ENCODE measurements at regions not wholly inside any gene's neighbourhood (a gene's known extent, or its start where the extent isn't known, plus 50 kb on each side); places are given as distances from the start of the nearest gene placed in this dataset.

DNA sequence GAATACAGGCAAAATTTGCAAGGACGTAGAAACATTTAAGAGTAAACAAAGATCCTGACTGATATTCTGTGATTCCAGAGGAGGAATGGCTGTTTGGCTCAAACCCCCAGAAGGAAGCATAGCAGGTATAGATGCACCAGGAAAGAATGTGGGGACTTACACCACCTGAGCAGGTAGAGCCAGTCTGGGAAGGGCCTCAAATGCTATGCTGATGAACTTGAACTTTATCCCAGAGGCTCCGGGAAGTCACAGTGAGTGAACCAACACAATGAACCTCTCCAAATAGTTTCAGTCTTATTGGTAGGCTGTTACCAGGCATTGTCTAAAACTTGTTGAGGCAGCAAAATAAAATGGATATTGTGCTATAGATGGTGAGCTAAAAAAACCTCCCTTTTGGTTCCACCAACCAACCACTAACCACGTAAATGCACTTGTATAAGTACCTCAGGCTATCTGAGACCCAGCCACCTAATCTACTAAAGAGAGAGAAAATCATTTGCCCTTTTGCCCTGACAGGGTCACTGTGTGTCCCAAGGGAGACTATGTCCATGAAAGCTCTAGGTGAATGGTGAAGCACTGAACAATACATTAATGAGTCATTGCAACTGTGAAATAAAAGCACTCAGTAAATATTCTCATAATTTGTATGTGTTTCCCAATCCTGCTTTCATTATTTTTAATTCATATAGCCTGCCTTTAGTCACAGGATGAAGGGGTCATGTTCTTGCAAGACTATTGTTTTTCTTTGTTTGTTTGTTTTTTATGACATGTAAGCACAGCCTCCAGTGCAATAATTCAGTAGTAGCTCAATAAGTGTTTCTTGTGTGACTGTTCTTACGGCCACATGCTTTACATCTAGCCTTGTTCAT lies 911.6 kb downstream of the EPHA4 start (continued):
- TF ChIP-seq, protein P1, sequence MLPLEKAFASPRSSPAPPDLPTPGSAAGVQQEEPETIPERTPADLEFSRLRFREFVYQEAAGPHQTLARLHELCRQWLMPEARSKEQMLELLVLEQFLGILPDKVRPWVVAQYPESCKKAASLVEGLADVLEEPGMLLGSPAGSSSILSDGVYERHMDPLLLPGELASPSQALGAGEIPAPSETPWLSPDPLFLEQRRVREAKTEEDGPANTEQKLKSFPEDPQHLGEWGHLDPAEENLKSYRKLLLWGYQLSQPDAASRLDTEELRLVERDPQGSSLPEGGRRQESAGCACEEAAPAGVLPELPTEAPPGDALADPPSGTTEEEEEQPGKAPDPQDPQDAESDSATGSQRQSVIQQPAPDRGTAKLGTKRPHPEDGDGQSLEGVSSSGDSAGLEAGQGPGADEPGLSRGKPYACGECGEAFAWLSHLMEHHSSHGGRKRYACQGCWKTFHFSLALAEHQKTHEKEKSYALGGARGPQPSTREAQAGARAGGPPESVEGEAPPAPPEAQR (CRISPR knock-in tag; IDR thresholded peaks at IDR 0.05), result no peak

DNA sequence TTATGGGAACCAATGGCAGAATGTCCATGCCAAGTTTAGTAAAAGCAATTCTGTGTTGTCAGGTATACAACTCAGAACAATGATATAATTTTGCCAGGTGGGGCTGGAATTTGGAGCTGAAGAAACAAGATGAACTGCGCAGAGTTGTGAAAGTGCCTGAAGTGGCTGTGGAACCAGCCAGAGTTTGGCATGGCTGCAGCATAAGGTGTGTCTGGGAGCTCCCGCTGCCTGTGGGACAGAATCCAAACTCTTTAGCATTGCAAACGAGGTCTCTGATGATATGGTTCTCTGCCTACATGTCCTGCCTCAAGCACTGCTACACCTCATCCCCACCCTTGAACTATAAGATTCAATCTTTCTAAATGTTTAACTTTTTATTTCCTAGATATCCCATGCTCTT lies 909.7 kb downstream of the EPHA4 start:
- Mint-ChIP-seq H3K4me3 (no peak overlapping the region), H3K9me3 (no peaks in the 10 kb centered on the region), H3K27me3 (ENCODE audit: low read depth) (no peaks in the 10 kb centered on the region; the same call in 1 of the 2 replicates), H3K36me3 (no peaks in the 10 kb centered on the region), H3K4me1 (peaks cover 8% of the 10 kb centered on the region; the same call in 1 of the 2 replicates), H3K27ac (no peak overlapping the region)
- ChIA-PET POLR2A (no interaction called here), CTCF (no interaction called here)
- ATAC-seq, result no peak
- DNase-seq (ENCODE audit: low spot score), result no peak
- TF ChIP-seq, protein P2, sequence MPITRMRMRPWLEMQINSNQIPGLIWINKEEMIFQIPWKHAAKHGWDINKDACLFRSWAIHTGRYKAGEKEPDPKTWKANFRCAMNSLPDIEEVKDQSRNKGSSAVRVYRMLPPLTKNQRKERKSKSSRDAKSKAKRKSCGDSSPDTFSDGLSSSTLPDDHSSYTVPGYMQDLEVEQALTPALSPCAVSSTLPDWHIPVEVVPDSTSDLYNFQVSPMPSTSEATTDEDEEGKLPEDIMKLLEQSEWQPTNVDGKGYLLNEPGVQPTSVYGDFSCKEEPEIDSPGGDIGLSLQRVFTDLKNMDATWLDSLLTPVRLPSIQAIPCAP (CRISPR knock-in tag; IDR thresholded peaks at IDR 0.05), result no peak
- TF ChIP-seq, protein P3, sequence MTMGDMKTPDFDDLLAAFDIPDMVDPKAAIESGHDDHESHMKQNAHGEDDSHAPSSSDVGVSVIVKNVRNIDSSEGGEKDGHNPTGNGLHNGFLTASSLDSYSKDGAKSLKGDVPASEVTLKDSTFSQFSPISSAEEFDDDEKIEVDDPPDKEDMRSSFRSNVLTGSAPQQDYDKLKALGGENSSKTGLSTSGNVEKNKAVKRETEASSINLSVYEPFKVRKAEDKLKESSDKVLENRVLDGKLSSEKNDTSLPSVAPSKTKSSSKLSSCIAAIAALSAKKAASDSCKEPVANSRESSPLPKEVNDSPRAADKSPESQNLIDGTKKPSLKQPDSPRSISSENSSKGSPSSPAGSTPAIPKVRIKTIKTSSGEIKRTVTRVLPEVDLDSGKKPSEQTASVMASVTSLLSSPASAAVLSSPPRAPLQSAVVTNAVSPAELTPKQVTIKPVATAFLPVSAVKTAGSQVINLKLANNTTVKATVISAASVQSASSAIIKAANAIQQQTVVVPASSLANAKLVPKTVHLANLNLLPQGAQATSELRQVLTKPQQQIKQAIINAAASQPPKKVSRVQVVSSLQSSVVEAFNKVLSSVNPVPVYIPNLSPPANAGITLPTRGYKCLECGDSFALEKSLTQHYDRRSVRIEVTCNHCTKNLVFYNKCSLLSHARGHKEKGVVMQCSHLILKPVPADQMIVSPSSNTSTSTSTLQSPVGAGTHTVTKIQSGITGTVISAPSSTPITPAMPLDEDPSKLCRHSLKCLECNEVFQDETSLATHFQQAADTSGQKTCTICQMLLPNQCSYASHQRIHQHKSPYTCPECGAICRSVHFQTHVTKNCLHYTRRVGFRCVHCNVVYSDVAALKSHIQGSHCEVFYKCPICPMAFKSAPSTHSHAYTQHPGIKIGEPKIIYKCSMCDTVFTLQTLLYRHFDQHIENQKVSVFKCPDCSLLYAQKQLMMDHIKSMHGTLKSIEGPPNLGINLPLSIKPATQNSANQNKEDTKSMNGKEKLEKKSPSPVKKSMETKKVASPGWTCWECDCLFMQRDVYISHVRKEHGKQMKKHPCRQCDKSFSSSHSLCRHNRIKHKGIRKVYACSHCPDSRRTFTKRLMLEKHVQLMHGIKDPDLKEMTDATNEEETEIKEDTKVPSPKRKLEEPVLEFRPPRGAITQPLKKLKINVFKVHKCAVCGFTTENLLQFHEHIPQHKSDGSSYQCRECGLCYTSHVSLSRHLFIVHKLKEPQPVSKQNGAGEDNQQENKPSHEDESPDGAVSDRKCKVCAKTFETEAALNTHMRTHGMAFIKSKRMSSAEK (CRISPR knock-in tag; IDR thresholded peaks at IDR 0.05; ENCODE audit: borderline replicate concordance), result no peak
- TF ChIP-seq, protein P4, sequence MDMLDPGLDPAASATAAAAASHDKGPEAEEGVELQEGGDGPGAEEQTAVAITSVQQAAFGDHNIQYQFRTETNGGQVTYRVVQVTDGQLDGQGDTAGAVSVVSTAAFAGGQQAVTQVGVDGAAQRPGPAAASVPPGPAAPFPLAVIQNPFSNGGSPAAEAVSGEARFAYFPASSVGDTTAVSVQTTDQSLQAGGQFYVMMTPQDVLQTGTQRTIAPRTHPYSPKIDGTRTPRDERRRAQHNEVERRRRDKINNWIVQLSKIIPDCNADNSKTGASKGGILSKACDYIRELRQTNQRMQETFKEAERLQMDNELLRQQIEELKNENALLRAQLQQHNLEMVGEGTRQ (CRISPR knock-in tag; IDR thresholded peaks at IDR 0.05), result no peak
- TF ChIP-seq IRF2 (CRISPR knock-in tag; IDR thresholded peaks at IDR 0.05; ENCODE audit: borderline replicate concordance, low read depth) (no peak), JUN (CRISPR knock-in tag; IDR thresholded peaks at IDR 0.05) (no peak), ZNF232 (CRISPR knock-in tag; IDR thresholded peaks at IDR 0.05) (no peak), NFE2L1 (CRISPR knock-in tag; IDR thresholded peaks at IDR 0.05) (no peak), GTF2I (CRISPR knock-in tag; conservative IDR thresholded peaks at IDR 0.05) (no peak), ZNF138 (CRISPR knock-in tag; conservative IDR thresholded peaks at IDR 0.05) (no peak), ZNF423 (CRISPR knock-in tag; IDR thresholded peaks at IDR 0.05) (no peak), CREB1 (CRISPR knock-in tag; IDR thresholded peaks at IDR 0.05) (no peak), FOXJ3 (CRISPR knock-in tag; IDR thresholded peaks at IDR 0.05; ENCODE audit: borderline replicate concordance) (no peak), SMAD4 (CRISPR knock-in tag; IDR thresholded peaks at IDR 0.05) (no peak), ELF4 (CRISPR knock-in tag; IDR thresholded peaks at IDR 0.05; ENCODE audit: low read depth) (no peak), TCF7 (CRISPR knock-in tag; IDR thresholded peaks at IDR 0.05; ENCODE audit: low read depth) (no peak)
- TF ChIP-seq, protein P5, sequence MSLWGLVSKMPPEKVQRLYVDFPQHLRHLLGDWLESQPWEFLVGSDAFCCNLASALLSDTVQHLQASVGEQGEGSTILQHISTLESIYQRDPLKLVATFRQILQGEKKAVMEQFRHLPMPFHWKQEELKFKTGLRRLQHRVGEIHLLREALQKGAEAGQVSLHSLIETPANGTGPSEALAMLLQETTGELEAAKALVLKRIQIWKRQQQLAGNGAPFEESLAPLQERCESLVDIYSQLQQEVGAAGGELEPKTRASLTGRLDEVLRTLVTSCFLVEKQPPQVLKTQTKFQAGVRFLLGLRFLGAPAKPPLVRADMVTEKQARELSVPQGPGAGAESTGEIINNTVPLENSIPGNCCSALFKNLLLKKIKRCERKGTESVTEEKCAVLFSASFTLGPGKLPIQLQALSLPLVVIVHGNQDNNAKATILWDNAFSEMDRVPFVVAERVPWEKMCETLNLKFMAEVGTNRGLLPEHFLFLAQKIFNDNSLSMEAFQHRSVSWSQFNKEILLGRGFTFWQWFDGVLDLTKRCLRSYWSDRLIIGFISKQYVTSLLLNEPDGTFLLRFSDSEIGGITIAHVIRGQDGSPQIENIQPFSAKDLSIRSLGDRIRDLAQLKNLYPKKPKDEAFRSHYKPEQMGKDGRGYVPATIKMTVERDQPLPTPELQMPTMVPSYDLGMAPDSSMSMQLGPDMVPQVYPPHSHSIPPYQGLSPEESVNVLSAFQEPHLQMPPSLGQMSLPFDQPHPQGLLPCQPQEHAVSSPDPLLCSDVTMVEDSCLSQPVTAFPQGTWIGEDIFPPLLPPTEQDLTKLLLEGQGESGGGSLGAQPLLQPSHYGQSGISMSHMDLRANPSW (CRISPR knock-in tag; conservative IDR thresholded peaks at IDR 0.05; ENCODE audit: low read depth), result no peak
- TF ChIP-seq, protein P6, sequence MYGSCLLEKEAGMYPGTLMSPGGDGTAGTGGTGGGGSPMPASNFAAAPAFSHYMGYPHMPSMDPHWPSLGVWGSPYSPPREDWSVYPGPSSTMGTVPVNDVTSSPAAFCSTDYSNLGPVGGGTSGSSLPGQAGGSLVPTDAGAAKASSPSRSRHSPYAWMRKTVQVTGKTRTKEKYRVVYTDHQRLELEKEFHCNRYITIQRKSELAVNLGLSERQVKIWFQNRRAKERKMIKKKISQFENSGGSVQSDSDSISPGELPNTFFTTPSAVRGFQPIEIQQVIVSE (CRISPR knock-in tag; IDR thresholded peaks at IDR 0.05; ENCODE audit: borderline replicate concordance), result no peak
- TF ChIP-seq, protein P7, sequence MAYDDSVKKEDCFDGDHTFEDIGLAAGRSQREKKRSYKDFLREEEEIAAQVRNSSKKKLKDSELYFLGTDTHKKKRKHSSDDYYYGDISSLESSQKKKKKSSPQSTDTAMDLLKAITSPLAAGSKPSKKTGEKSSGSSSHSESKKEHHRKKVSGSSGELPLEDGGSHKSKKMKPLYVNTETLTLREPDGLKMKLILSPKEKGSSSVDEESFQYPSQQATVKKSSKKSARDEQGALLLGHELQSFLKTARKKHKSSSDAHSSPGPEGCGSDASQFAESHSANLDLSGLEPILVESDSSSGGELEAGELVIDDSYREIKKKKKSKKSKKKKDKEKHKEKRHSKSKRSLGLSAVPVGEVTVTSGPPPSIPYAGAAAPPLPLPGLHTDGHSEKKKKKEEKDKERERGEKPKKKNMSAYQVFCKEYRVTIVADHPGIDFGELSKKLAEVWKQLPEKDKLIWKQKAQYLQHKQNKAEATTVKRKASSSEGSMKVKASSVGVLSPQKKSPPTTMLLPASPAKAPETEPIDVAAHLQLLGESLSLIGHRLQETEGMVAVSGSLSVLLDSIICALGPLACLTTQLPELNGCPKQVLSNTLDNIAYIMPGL (CRISPR knock-in tag; IDR thresholded peaks at IDR 0.05), result no peak
- TF ChIP-seq, protein P8, sequence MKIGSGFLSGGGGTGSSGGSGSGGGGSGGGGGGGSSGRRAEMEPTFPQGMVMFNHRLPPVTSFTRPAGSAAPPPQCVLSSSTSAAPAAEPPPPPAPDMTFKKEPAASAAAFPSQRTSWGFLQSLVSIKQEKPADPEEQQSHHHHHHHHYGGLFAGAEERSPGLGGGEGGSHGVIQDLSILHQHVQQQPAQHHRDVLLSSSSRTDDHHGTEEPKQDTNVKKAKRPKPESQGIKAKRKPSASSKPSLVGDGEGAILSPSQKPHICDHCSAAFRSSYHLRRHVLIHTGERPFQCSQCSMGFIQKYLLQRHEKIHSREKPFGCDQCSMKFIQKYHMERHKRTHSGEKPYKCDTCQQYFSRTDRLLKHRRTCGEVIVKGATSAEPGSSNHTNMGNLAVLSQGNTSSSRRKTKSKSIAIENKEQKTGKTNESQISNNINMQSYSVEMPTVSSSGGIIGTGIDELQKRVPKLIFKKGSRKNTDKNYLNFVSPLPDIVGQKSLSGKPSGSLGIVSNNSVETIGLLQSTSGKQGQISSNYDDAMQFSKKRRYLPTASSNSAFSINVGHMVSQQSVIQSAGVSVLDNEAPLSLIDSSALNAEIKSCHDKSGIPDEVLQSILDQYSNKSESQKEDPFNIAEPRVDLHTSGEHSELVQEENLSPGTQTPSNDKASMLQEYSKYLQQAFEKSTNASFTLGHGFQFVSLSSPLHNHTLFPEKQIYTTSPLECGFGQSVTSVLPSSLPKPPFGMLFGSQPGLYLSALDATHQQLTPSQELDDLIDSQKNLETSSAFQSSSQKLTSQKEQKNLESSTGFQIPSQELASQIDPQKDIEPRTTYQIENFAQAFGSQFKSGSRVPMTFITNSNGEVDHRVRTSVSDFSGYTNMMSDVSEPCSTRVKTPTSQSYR (CRISPR knock-in tag; IDR thresholded peaks at IDR 0.05), result no peak

All from WTC11 (cell line).